SK-N-SH (cell line): ENCODE measurements at regions not wholly inside any gene's neighbourhood (a gene's known extent, or its start where the extent isn't known, plus 50 kb on each side); places are given as distances from the start of the nearest gene placed in this dataset.

ENCODE experiments used
- CTCF ChIA-PET: fragments of 300-600, 350-600 bp; formaldehyde crosslinking; extraction: SDS; loops from one replicate; lab custom pipeline; 2021; lab: Yijun Ruan, JAX
- POLR2A ChIA-PET: fragments of 350-600 bp; sonication (Branson Sonifier 250); formaldehyde crosslinking; extraction: SDS; loops from one replicate; lab custom pipeline; 2020; ENCODE audit warnings: antibody characterized with exemption, inconsistent platforms; lab: Yijun Ruan, JAX
- DNase-seq: peaks from one replicate; pipeline ENCODE4 v3.0.0; 2012
- H2AFZ ChIP-seq: fragments of 200-600 bp; sonication (generic); 2 replicates; pipeline ENCODE4 v1.8.1; 2016; ENCODE audit warnings: antibody characterized with exemption, mild to moderate bottlenecking, low read depth
- H3F3A ChIP-seq: fragments of 200-600 bp; sonication (generic); replicated peaks from 2 replicates; pipeline ENCODE3; 2016; ENCODE audit warnings: antibody characterized with exemption, mild to moderate bottlenecking; ENCODE audit not compliant: insufficient read depth
- H3K27ac ChIP-seq, 2 experiments: fragments of 200-500 bp in 1 of 2; fragments of 200-600 bp in 1 of 2; sonication (Bioruptor generic) in 1 of 2; sonication (generic), shearing (Covaris generic) in 1 of 2; 2 replicates each; pipeline versions ENCODE4 v1.5.1 to v1.6.1; 2014 to 2016; ENCODE audit warnings: low read depth in 2 of 2, inconsistent platforms in 1 of 2, low read length in 1 of 2, mild to moderate bottlenecking in 1 of 2, mixed read lengths in 1 of 2
- H3K27me3 ChIP-seq: fragments of 200-600 bp; sonication (generic), shearing (Covaris generic); 2 replicates; pipeline ENCODE4 v1.6.1; 2016; ENCODE audit warnings: mixed run types; ENCODE audit not compliant: insufficient read depth
- H3K36me3 ChIP-seq, 2 experiments: fragments of 200-500 bp in 1 of 2; fragments of 200-600 bp in 1 of 2; sonication (Bioruptor generic) in 1 of 2; sonication (generic) in 1 of 2; replicated peaks in 1 of 2; 2 replicates each; pipeline versions ENCODE3 to v1.5.1; 2014 to 2016; ENCODE audit warnings: low read length in 1 of 2, mild to moderate bottlenecking in 1 of 2; ENCODE audit not compliant: insufficient read depth in 2 of 2, control insufficient read depth in 1 of 2
- H3K4me1 ChIP-seq, 2 experiments: fragments of 200-500 bp in 1 of 2; fragments of 200-600 bp in 1 of 2; sonication (Bioruptor generic) in 1 of 2; sonication (generic), shearing (Covaris generic) in 1 of 2; 2 replicates each; pipeline versions ENCODE4 v1.5.1 to v1.6.1; 2014 to 2016; ENCODE audit warnings: low read depth in 1 of 2, low read length in 1 of 2, mixed run types in 1 of 2; ENCODE audit not compliant: insufficient read depth in 2 of 2, control insufficient read depth in 1 of 2
- H3K4me2 ChIP-seq: fragments of 200-600 bp; sonication (generic), shearing (Covaris generic); 2 replicates; pipeline ENCODE4 v1.6.1; 2017; ENCODE audit warnings: mixed run types
- H3K4me3 ChIP-seq, 2 experiments: fragments of 200-500 bp in 1 of 2; fragments of 200-600 bp in 1 of 2; sonication (Bioruptor generic) in 1 of 2; sonication (generic), shearing (Covaris generic) in 1 of 2; 2 replicates each; pipeline versions ENCODE4 v1.5.1 to v1.8.1; 2014 to 2016; ENCODE audit warnings: low read depth in 2 of 2, inconsistent platforms in 1 of 2, low read length in 1 of 2, mild to moderate bottlenecking in 1 of 2, mixed read lengths in 1 of 2, moderate library complexity in 1 of 2
- H3K79me2 ChIP-seq: fragments of 200-600 bp; sonication (generic); 2 replicates; pipeline ENCODE4 v1.8.1; 2017; ENCODE audit warnings: mild to moderate bottlenecking; ENCODE audit not compliant: insufficient read depth
- H3K9ac ChIP-seq: fragments of 200-600 bp; sonication (generic); 2 replicates; pipeline ENCODE4 v1.6.1; 2017; ENCODE audit warnings: mixed run types
- H3K9me2 ChIP-seq: fragments of 200-600 bp; sonication (generic); 2 replicates; pipeline ENCODE4 v1.6.1; 2017; ENCODE audit warnings: mixed run types
- H3K9me3 ChIP-seq: fragments of 200-600 bp; sonication (generic); 2 replicates; pipeline ENCODE4 v1.6.1; 2017; ENCODE audit warnings: mixed run types, mild to moderate bottlenecking, moderate library complexity
- H4K20me1 ChIP-seq: fragments of 200-600 bp; sonication (generic); 2 replicates; pipeline ENCODE4 v1.6.1; 2017; ENCODE audit warnings: mild to moderate bottlenecking, mixed run types; ENCODE audit not compliant: insufficient read depth
- CTCF ChIP-seq: fragments of 200-600 bp; sonication (generic); IDR thresholded peaks from 2 replicates; pipeline ENCODE4 v1.6.1; 2017; ENCODE audit warnings: antibody characterized with exemption, mild to moderate bottlenecking, moderate library complexity
- ELF1 ChIP-seq: IDR thresholded peaks from 2 replicates; pipeline ENCODE4 v1.4.0; 2012
- EP300 ChIP-seq, 2 experiments: IDR thresholded peaks; 2 replicates each; pipeline versions ENCODE4 v1.4.0 to v1.6.1; 2012; ENCODE audit warnings: borderline replicate concordance in 1 of 2, low read depth in 1 of 2, low read length in 1 of 2
- FOXM1 ChIP-seq: IDR thresholded peaks from 2 replicates; pipeline ENCODE4 v1.4.0; 2012; ENCODE audit warnings: low read depth, mild to moderate bottlenecking
- GATA2 ChIP-seq: sonication (generic); formaldehyde crosslinking; IDR thresholded peaks from 2 replicates; pipeline ENCODE4 v1.5.0; 2020; ENCODE audit warnings: mild to moderate bottlenecking, missing genetic modification reagents
- MAX ChIP-seq: IDR thresholded peaks from 2 replicates; pipeline ENCODE4 v1.4.0; 2012; ENCODE audit warnings: low read depth
- MEF2A ChIP-seq: IDR thresholded peaks from 2 replicates; pipeline ENCODE4 v1.4.0; 2012; ENCODE audit warnings: low read depth, borderline replicate concordance
- MXI1 ChIP-seq: IDR thresholded peaks from 2 replicates; pipeline ENCODE4 v1.6.1; 2012; ENCODE audit warnings: mild to moderate bottlenecking, low read depth, low read length, improper control_type of control experiment
- NFIC ChIP-seq: IDR thresholded peaks from 2 replicates; pipeline ENCODE4 v1.4.0; 2012; ENCODE audit warnings: borderline replicate concordance
- NRF1 ChIP-seq: IDR thresholded peaks from 2 replicates; pipeline ENCODE4 v1.6.1; 2012; ENCODE audit warnings: low read depth, mild to moderate bottlenecking, low read length
- POLR2AphosphoS5 ChIP-seq: IDR thresholded peaks from 2 replicates; pipeline ENCODE4 v1.6.1; 2012; ENCODE audit warnings: low read depth, low read length
- RAD21 ChIP-seq: IDR thresholded peaks from 2 replicates; pipeline ENCODE4 v1.6.1; 2012; ENCODE audit warnings: mild to moderate bottlenecking, low read length
- RCOR1 ChIP-seq: fragments of 150-350 bp; IDR thresholded peaks from 2 replicates; pipeline ENCODE4 v1.6.1; 2017; ENCODE audit warnings: antibody characterized with exemption, low read length
- SMC3 ChIP-seq: IDR thresholded peaks from 2 replicates; pipeline ENCODE4 v1.6.1; 2012; ENCODE audit warnings: low read depth, low read length, improper control_type of control experiment
- TCF12 ChIP-seq: IDR thresholded peaks from 2 replicates; pipeline ENCODE4 v1.4.0; 2012
- TEAD4 ChIP-seq: IDR thresholded peaks from 2 replicates; pipeline ENCODE4 v1.4.0; 2012; ENCODE audit warnings: mild to moderate bottlenecking, borderline replicate concordance; ENCODE audit not compliant: insufficient read depth
- WGBS: methylation state at CpG from one replicate; pipeline ENCODE4 v1.1.6; 2017; ENCODE audit warnings: low lambda C conversion rate; 5-methylcytosine and 5-hydroxymethylcytosine counted together

GRCh38 chr5:143515829-143516228, 112.3 kb upstream of the NR3C1 start:
- H2AFZ ChIP-seq, result no peak overlapping the region
- no peak for DNase-seq
- POLR2A ChIA-PET, result no interaction called here
- H4K20me1 ChIP-seq, result no peaks in the 10 kb centered on the region
- H3K27ac ChIP-seq, result no peak overlapping the region
- no peaks in the 10 kb centered on the region for H3K4me1 ChIP-seq
- no peaks in the 10 kb centered on the region for H3K79me2 ChIP-seq
- no peak overlapping the region for H3K4me2 ChIP-seq
- no peaks in the 10 kb centered on the region for H3K9me2 ChIP-seq
- H3F3A ChIP-seq, result no peaks in the 10 kb centered on the region
- H3K4me3 ChIP-seq, result no peak overlapping the region
- no peaks in the 10 kb centered on the region for H3K36me3 ChIP-seq
- no peak overlapping the region for H3K9ac ChIP-seq
- WGBS, result 94% methylated on average over 5 of the region's 5 CpGs
- H3K27me3 ChIP-seq, result no peaks in the 10 kb centered on the region
- TF ChIP-seq NRF1, result no peak
- TF ChIP-seq MXI1, result no peak
- no peak for TF ChIP-seq FOXM1
- no peak for TF ChIP-seq MAX
- TF ChIP-seq SMC3, result no peak
- TF ChIP-seq GATA2, result no peak
- TF ChIP-seq MEF2A, result no peak
- TF ChIP-seq ELF1, result no peak
- no peak for TF ChIP-seq NFIC
- TF ChIP-seq RAD21, result no peak
- TF ChIP-seq TEAD4, result no peak
- TF ChIP-seq RCOR1, result no peak
- H3K9me3 ChIP-seq, result no peaks in the 10 kb centered on the region
- CTCF ChIA-PET, result no interaction called here

DNA sequence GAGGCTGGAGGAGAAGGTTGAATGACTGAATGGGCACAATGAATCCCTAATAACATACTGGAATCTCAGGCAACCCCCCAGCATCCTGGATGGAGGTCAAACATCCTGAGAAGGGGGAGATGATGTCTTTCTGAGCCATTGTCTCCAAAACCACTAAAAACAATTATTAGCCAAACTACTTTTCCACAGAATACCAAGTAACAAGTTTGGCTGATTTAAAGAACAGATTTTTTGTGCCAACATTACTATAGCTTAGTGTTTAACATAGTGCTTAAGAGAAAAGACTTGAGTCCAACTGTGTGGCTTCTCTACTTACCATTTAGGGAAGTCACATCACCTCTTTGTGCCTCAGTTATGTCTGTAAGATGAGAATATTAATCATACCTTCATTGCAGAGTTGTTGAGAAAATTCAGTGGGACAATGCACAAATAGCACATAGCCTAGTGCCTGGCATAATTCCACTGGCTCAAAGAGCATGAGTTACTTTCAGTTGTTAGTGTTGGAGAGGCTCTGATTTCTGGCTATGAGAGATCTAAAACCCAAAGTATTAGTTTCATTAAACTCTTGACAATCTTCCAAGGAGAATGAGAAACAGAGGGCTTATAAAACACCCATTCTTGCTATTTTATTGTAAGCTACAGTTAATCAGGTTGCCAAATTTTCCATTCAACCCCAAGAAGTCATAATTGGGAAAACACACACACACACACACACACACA, 111.3 kb upstream of the NR3C1 start:
- POLR2A ChIA-PET, result no interaction called here
- DNase-seq, result no peak

More for the DNA sequence above, 111.3 kb upstream of the NR3C1 start:
- Histone ChIP-seq H3K27me3 (no peaks in the 10 kb centered on the region), H3K4me1 (no peaks in the 10 kb centered on the region), H3K9ac (no peak overlapping the region), H2AFZ (no peak overlapping the region), H3K4me3 (no peak overlapping the region), H3K9me2 (no peaks in the 10 kb centered on the region), H4K20me1 (no peaks in the 10 kb centered on the region), H3K36me3 (no peaks in the 10 kb centered on the region), H3K4me2 (no peak overlapping the region), H3K79me2 (no peaks in the 10 kb centered on the region), H3K27ac (no peak overlapping the region; a peak in 1 of 4 replicates), H3K9me3 (no peaks in the 10 kb centered on the region), H3F3A (no peaks in the 10 kb centered on the region)
- no peak for TF ChIP-seq CTCF
- no peak for TF ChIP-seq POLR2AphosphoS5
- TF ChIP-seq EP300 (IDR thresholded peaks at IDR 0.05; ENCODE audit: borderline replicate concordance in 1 of 2, low read depth in 1 of 2, low read length in 1 of 2), result no peak
- no peak for TF ChIP-seq TCF12
- CTCF ChIA-PET, result interaction anchor here (0.6 kb wide), 1 partner anchor 1859 kb away, joined by 3 read pairs; no protein-coding TSS in a partner anchor
